ENCODE measurements at regions not wholly inside any gene's neighbourhood (a gene's known extent, or its start where the extent isn't known, plus 50 kb on each side); places are given as distances from the start of the nearest gene placed in this dataset.

- no peak overlapping the region for H3K27ac ChIP-seq
- no peaks in the 10 kb centered on the region for H3K27me3 ChIP-seq
- ATAC-seq (no peak), DNase-seq (no peak)
- no peak overlapping the region for H3K4me3 ChIP-seq
- in situ Hi-C loops (cut with MboI; ENCODE audit: low sequenced_read_pairs in 4 of 4) = no loop called here
- TF ChIP-seq POLR2A (IDR thresholded peaks at IDR 0.05) (no peak), CTCF (IDR thresholded peaks at IDR 0.05 in 4 of 5, conservative IDR thresholded peaks at IDR 0.05 in 1 of 5) (no peak)
- no peaks in the 10 kb centered on the region for H3K4me1 ChIP-seq
- H3K36me3 ChIP-seq = no peaks in the 10 kb centered on the region
- intact Hi-C loops (cut with DNase I; ENCODE audit: low total_unique reads) = no loop called here
- no peaks in the 10 kb centered on the region for H3K9me3 ChIP-seq
These were observed 1147.6 kb downstream of the IGSF11 start for GRCh38 chr3:117887031-117887430.

GRCh38 chr3:117887901-117888300 is 1146.7 kb downstream of the IGSF11 start:
- H3K4me1 ChIP-seq = no peaks in the 10 kb centered on the region
- no peaks in the 10 kb centered on the region for H3K27me3 ChIP-seq

GRCh38 chr3:117892431-117892841 is 1142.2 kb downstream of the IGSF11 start:
- no peaks in the 10 kb centered on the region for H3K4me1 ChIP-seq
- DNase-seq (no peak), ATAC-seq (no peak)
- H3K27ac ChIP-seq = no peak overlapping the region
- in situ Hi-C loops (cut with MboI; ENCODE audit: low sequenced_read_pairs in 4 of 4) = no loop called here
- intact Hi-C loops (cut with DNase I; ENCODE audit: low total_unique reads) = no loop called here
- H3K9me3 ChIP-seq = no peaks in the 10 kb centered on the region
- no peaks in the 10 kb centered on the region for H3K27me3 ChIP-seq
- TF ChIP-seq POLR2A (IDR thresholded peaks at IDR 0.05) (no peak), CTCF (IDR thresholded peaks at IDR 0.05 in 4 of 5, conservative IDR thresholded peaks at IDR 0.05 in 1 of 5) (no peak)
- no peaks in the 10 kb centered on the region for H3K36me3 ChIP-seq
- H3K4me3 ChIP-seq = no peak overlapping the region

More at GRCh38 chr3:117887901-117888300, 1146.7 kb downstream of the IGSF11 start:
- H3K36me3 ChIP-seq = no peaks in the 10 kb centered on the region
- no peaks in the 10 kb centered on the region for H3K9me3 ChIP-seq
- H3K4me3 ChIP-seq = no peak overlapping the region
- intact Hi-C loops (cut with DNase I; ENCODE audit: low total_unique reads) (no loop called here), in situ Hi-C loops (cut with MboI; ENCODE audit: low sequenced_read_pairs in 4 of 4) (no loop called here)
- TF ChIP-seq POLR2A (IDR thresholded peaks at IDR 0.05) (no peak), CTCF (IDR thresholded peaks at IDR 0.05 in 4 of 5, conservative IDR thresholded peaks at IDR 0.05 in 1 of 5) (no peak)
- no peak overlapping the region for H3K27ac ChIP-seq
- no peak for DNase-seq
- no peak for ATAC-seq

GRCh38 chr3:117893001-117893400 is 1141.6 kb downstream of the IGSF11 start:
- Histone ChIP-seq H3K27me3 (no peaks in the 10 kb centered on the region), H3K4me1 (no peaks in the 10 kb centered on the region), H3K4me3 (no peak overlapping the region), H3K9me3 (no peaks in the 10 kb centered on the region), H3K27ac (no peak overlapping the region), H3K36me3 (no peaks in the 10 kb centered on the region)
- intact Hi-C loops (cut with DNase I; ENCODE audit: low total_unique reads) = no loop called here
- DNase-seq (no peak), ATAC-seq (no peak)
- TF ChIP-seq CTCF (IDR thresholded peaks at IDR 0.05 in 4 of 5, conservative IDR thresholded peaks at IDR 0.05 in 1 of 5) (no peak), POLR2A (IDR thresholded peaks at IDR 0.05) (no peak)
- in situ Hi-C loops (cut with MboI; ENCODE audit: low sequenced_read_pairs in 4 of 4) = no loop called here

- intact Hi-C loops (cut with DNase I; ENCODE audit: low total_unique reads) = no loop called here
These were observed 1141.0 kb downstream of the IGSF11 start for GRCh38 chr3:117893638-117894037.

More at GRCh38 chr3:117893638-117894037, 1141.0 kb downstream of the IGSF11 start:
- Histone ChIP-seq H3K36me3 (no peaks in the 10 kb centered on the region), H3K9me3 (no peaks in the 10 kb centered on the region), H3K4me1 (no peaks in the 10 kb centered on the region), H3K4me3 (no peak overlapping the region), H3K27ac (no peak overlapping the region), H3K27me3 (no peaks in the 10 kb centered on the region)
- ATAC-seq = no peak
- DNase-seq = no peak
- in situ Hi-C loops (cut with MboI; ENCODE audit: low sequenced_read_pairs in 4 of 4) = no loop called here
- TF ChIP-seq CTCF (IDR thresholded peaks at IDR 0.05 in 4 of 5, conservative IDR thresholded peaks at IDR 0.05 in 1 of 5) (no peak), POLR2A (IDR thresholded peaks at IDR 0.05) (no peak)

All from gastrocnemius medialis (tissue), 4 donors.